Smooth muscle cell (in vitro differentiated cells): ENCODE measurements at regions not wholly inside any gene's neighbourhood (a gene's known extent, or its start where the extent isn't known, plus 50 kb on each side); places are given as distances from the start of the nearest gene placed in this dataset.

Source experiments
- DNase-seq: peaks from one replicate; lab custom pipeline; 2025; ENCODE audit not compliant: unreplicated experiment; lab: John Stamatoyannopoulos, UW
- H2AFZ ChIP-seq: fragments of 200-600 bp; sonication (generic); 2 replicates; pipeline ENCODE4 v1.6.0; 2016; ENCODE audit warnings: antibody characterized with exemption, low read depth, mild to moderate bottlenecking
- H3F3A ChIP-seq: fragments of 200-600 bp; sonication (generic); 2 replicates; pipeline ENCODE4 v1.6.0; 2017; ENCODE audit warnings: antibody characterized with exemption, low read depth
- H3K27ac ChIP-seq: fragments of 200-600 bp; sonication (generic); 2 replicates; pipeline ENCODE4 v1.5.1; 2016; ENCODE audit warnings: low read depth, mild to moderate bottlenecking
- H3K27me3 ChIP-seq: fragments of 200-600 bp; sonication (generic); 2 replicates; pipeline ENCODE4 v1.6.1; 2016; ENCODE audit warnings: low read depth, mild to moderate bottlenecking
- H3K36me3 ChIP-seq: fragments of 200-600 bp; sonication (generic); 2 replicates; pipeline ENCODE4 v1.5.1; 2016; ENCODE audit warnings: low read depth
- H3K4me1 ChIP-seq: fragments of 200-600 bp; sonication (generic); 2 replicates; pipeline ENCODE4 v1.5.1; 2016; ENCODE audit warnings: low read depth
- H3K4me2 ChIP-seq: fragments of 200-600 bp; sonication (generic); 2 replicates; pipeline ENCODE4 v1.6.0; 2016; ENCODE audit warnings: mild to moderate bottlenecking
- H3K4me3 ChIP-seq: fragments of 200-600 bp; sonication (generic); 2 replicates; pipeline ENCODE4 v1.5.1; 2016; ENCODE audit warnings: mild to moderate bottlenecking
- H3K79me2 ChIP-seq: fragments of 200-600 bp; sonication (generic); 2 replicates; pipeline ENCODE4 v1.6.0; 2016; ENCODE audit warnings: low read depth, mild to moderate bottlenecking
- H3K9ac ChIP-seq: fragments of 200-600 bp; sonication (generic); 2 replicates; pipeline ENCODE4 v1.6.0; 2016; ENCODE audit warnings: low read depth
- H3K9me3 ChIP-seq: fragments of 200-600 bp; sonication (generic); replicated peaks from 2 replicates; pipeline ENCODE4 v1.5.1; 2016; ENCODE audit warnings: low read depth
- H4K20me1 ChIP-seq: fragments of 200-600 bp; sonication (generic); 2 replicates; pipeline ENCODE4 v1.6.0; 2016; ENCODE audit warnings: low read depth
- CTCF ChIP-seq: fragments of 200-600 bp; sonication (generic); IDR thresholded peaks from 2 replicates; pipeline ENCODE4 v1.5.1; 2017; ENCODE audit warnings: borderline replicate concordance, mild to moderate bottlenecking, antibody characterized with exemption; ENCODE audit not compliant: insufficient read depth, poor library complexity, severe bottlenecking
- WGBS: methylation state at CpG from one replicate; pipeline ENCODE4 v1.1.7; 2016; ENCODE audit warnings: low lambda C conversion rate; 5-methylcytosine and 5-hydroxymethylcytosine counted together

GRCh38 chr14:49492151-49492550 lies 94.0 kb downstream of the RPS29 start:
- no peak for TF ChIP-seq CTCF
- WGBS = 50% methylated on average over 3 of the region's 3 CpGs
- Histone ChIP-seq H3K27me3 (no peaks in the 10 kb centered on the region), H3K36me3 (no peaks in the 10 kb centered on the region), H4K20me1 (no peaks in the 10 kb centered on the region), H2AFZ (no peak overlapping the region), H3K9me3 (no peaks in the 10 kb centered on the region), H3K27ac (no peak overlapping the region), H3K79me2 (no peaks in the 10 kb centered on the region), H3F3A (no peaks in the 10 kb centered on the region), H3K4me2 (no peak overlapping the region), H3K4me3 (no peak overlapping the region), H3K9ac (no peak overlapping the region), H3K4me1 (peaks cover 5% of the 10 kb centered on the region)
- DNase-seq = no peak

DNA sequence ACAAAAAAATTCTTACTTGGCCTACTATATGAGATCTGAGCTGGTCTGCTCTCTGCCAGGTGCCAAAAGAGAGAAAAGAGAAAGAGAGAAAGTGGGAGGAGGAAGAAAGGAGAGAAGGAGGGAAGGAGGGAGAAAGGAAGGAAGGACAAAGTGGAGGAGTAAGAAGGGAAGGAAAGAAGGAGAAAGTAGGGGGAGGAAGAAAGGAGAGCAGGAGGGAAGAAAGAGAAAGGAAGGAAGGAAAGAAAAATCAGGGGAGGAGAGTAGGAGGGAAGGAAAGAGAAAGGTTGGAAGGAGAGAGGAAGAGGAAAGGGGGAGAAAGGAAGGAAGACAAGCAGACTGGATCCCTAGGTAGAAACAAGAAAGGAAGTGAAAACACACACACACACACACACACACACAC lies 96.8 kb downstream of the RPS29 start:
- TF ChIP-seq CTCF = no peak
- Histone ChIP-seq H4K20me1 (no peaks in the 10 kb centered on the region), H3K4me1 (peaks cover 2% of the 10 kb centered on the region), H3K9ac (no peak overlapping the region), H3K36me3 (no peaks in the 10 kb centered on the region), H3K27ac (no peak overlapping the region), H2AFZ (no peak overlapping the region), H3K27me3 (no peaks in the 10 kb centered on the region), H3F3A (no peaks in the 10 kb centered on the region), H3K9me3 (no peaks in the 10 kb centered on the region), H3K4me2 (no peak overlapping the region), H3K4me3 (no peak overlapping the region), H3K79me2 (no peaks in the 10 kb centered on the region)
- DNase-seq = no peak

GRCh38 chr14:49487238-49487637 lies 98.9 kb downstream of the RPS29 start:
- no peaks in the 10 kb centered on the region for H3K27me3 ChIP-seq
- H4K20me1 ChIP-seq = no peaks in the 10 kb centered on the region
- H3K4me3 ChIP-seq = no peak overlapping the region
- no peak for DNase-seq
- H3K4me2 ChIP-seq = no peak overlapping the region
- H3K27ac ChIP-seq = no peak overlapping the region
- no peaks in the 10 kb centered on the region for H3K9me3 ChIP-seq
- no peaks in the 10 kb centered on the region for H3F3A ChIP-seq
- H3K79me2 ChIP-seq = no peaks in the 10 kb centered on the region
- no peaks in the 10 kb centered on the region for H3K36me3 ChIP-seq
- H2AFZ ChIP-seq = no peak overlapping the region
- no peaks in the 10 kb centered on the region for H3K4me1 ChIP-seq
- H3K9ac ChIP-seq = no peak overlapping the region
- no peak for TF ChIP-seq CTCF

DNA sequence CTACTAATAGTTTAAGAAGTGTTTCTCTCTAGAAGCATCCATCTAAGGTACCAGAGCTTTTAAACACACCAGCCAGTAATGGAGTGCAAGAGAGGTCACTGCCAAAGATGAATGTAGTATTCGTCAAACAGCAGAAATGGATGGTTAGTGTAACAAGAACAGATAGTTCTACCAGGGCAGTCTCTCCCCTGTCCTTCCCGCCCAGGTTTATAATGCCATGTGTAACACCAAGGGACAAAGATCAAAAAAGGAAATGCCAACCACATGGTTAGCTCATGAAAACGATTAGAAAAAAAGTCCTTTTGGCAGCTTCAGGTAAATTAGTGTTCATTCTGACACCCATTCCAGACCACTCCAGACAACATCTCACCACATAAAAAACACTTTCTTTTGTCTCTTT lies 100.9 kb downstream of the RPS29 start:
- no peaks in the 10 kb centered on the region for H3K27me3 ChIP-seq
- H2AFZ ChIP-seq = no peak overlapping the region
- H3K36me3 ChIP-seq = no peaks in the 10 kb centered on the region
- H4K20me1 ChIP-seq = no peaks in the 10 kb centered on the region
- H3K4me1 ChIP-seq = no peaks in the 10 kb centered on the region
- no peak overlapping the region for H3K4me2 ChIP-seq
- WGBS = 80% methylated on average over 3 of the region's 3 CpGs
- no peaks in the 10 kb centered on the region for H3F3A ChIP-seq
- H3K27ac ChIP-seq = no peak overlapping the region
- no peak overlapping the region for H3K9ac ChIP-seq
- H3K4me3 ChIP-seq = no peak overlapping the region
- TF ChIP-seq CTCF = no peak
- DNase-seq = no peak
- no peaks in the 10 kb centered on the region for H3K9me3 ChIP-seq
- H3K79me2 ChIP-seq = no peaks in the 10 kb centered on the region
